ENCODE measurements at regions not wholly inside any gene's neighbourhood (a gene's known extent, or its start where the extent isn't known, plus 50 kb on each side); places are given as distances from the start of the nearest gene placed in this dataset.

DNA sequence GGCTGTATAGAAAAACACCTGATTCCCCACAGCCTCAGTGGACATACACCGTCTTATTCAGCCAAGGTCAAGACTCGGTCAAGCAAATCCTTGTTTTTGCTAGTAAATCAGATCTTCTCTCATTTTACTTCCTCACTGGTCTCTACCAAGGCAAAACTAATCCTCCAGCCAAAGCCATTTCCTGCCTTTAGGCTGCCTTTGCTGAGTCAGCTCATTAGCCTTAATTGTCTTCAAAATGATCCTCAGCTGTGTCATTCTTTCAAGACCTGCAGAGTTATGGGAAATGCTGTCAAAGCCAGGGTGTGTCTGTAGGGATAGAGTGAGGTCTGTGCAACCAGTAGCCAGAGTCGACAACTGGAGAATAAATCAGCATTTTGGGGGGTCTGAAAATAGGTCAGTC, 107.2 kb upstream of the FAM180A start:
- Histone ChIP-seq H3K9me3 (ENCODE audit: control insufficient read depth in 1 of 2, low read length in 2 of 2) (no peaks in the 10 kb centered on the region), H3K27ac (ENCODE audit: low read depth, low read length) (no peak overlapping the region), H3K4me1 (ENCODE audit: insufficient read depth, low read length) (peaks cover 6% of the 10 kb centered on the region), H3K27me3 (ENCODE audit: insufficient read depth, low read length) (no peaks in the 10 kb centered on the region), H3K4me3 (ENCODE audit: low read length in 2 of 2) (no peak overlapping the region), H3K36me3 (ENCODE audit: insufficient read depth, low read length) (no peaks in the 10 kb centered on the region)
- no peak for DNase-seq
- peak overlapping the region in 1 of 7 donors; percentile 5 for H3K27ac Mint-ChIP-seq
- peaks cover 3 to 6% (median 5%) of the 10 kb centered on the region in 4 donors for H3K4me1 Mint-ChIP-seq
- POLR2A ChIA-PET (ENCODE audit: partially characterized antibody), result no interaction called here
- H3K4me3 Mint-ChIP-seq, result no peak overlapping the region
- intact Hi-C loops (cut with micrococcal nuclease), result no loop called here
- CTCF ChIA-PET (ENCODE audit: partially characterized antibody), result no interaction called here
- H3K27me3 Mint-ChIP-seq, result peaks cover 0 to 3% of the 10 kb centered on the region in 2 donors
- peaks cover 0 to 7% (median 0%) of the 10 kb centered on the region in 8 donors for H3K9me3 Mint-ChIP-seq
- H3K36me3 Mint-ChIP-seq, result no peaks in the 10 kb centered on the region

DNA sequence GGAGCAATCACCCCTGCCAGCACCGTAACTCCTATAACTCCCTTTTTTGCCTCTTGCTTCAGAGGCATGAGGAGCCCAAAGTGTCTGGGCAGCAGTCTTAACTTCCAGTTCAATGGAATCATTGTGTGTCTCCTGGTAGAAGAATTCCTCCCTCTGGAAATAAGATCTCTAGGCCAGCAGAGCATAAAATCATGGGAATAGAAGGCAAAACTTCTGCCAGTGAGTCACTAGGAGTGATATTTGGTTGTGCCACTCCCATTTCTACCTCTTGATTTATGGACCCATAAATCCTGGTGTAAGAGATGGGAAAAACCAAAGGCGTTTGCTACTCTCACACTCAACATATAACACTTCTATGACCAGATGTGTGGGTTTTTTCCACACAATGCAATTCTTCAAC, 104.9 kb upstream of the FAM180A start:
- Mint-ChIP-seq H3K4me3 (no peak overlapping the region), H3K9me3 (peaks cover 0 to 9% (median 0%) of the 10 kb centered on the region in 8 donors), H3K36me3 (no peaks in the 10 kb centered on the region), H3K27me3 (peaks cover 0 to 3% of the 10 kb centered on the region in 2 donors), H3K4me1 (peaks cover 3 to 6% (median 5%) of the 10 kb centered on the region in 4 donors), H3K27ac (peak overlapping the region in 1 of 7 donors; percentile 62)
- H3K36me3 ChIP-seq (ENCODE audit: insufficient read depth, low read length), result no peaks in the 10 kb centered on the region
- no peaks in the 10 kb centered on the region for H3K9me3 ChIP-seq (ENCODE audit: control insufficient read depth in 1 of 2, low read length in 2 of 2)
- ChIA-PET POLR2A (ENCODE audit: partially characterized antibody) (no interaction called here), CTCF (ENCODE audit: partially characterized antibody) (no interaction called here)
- H3K27me3 ChIP-seq (ENCODE audit: insufficient read depth, low read length), result no peaks in the 10 kb centered on the region
- intact Hi-C loops (cut with micrococcal nuclease), result no loop called here
- no peak overlapping the region for H3K27ac ChIP-seq (ENCODE audit: low read depth, low read length)
- peaks cover 6% of the 10 kb centered on the region for H3K4me1 ChIP-seq (ENCODE audit: insufficient read depth, low read length)
- H3K4me3 ChIP-seq (ENCODE audit: low read length in 2 of 2), result no peak overlapping the region
- DNase-seq, result no peak

DNA sequence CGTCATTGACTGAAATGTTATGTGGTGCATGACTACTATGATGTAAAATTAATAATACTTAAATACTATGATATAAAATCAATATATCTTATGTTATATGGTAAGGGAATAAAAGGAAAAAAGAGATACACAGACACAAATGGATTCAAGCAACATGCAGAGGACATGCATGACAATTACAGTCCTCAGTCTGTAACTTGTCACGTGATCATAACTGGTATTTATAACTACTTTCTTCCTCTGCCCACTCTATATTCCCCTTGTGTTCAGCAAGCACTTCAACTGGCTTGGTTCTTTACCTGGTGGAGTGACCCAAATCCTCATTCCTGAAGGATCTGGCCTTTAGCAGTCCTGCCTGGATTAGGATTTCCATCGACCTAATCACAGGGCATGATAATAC, 104.4 kb upstream of the FAM180A start:
- H3K36me3 Mint-ChIP-seq, result no peaks in the 10 kb centered on the region

DNA sequence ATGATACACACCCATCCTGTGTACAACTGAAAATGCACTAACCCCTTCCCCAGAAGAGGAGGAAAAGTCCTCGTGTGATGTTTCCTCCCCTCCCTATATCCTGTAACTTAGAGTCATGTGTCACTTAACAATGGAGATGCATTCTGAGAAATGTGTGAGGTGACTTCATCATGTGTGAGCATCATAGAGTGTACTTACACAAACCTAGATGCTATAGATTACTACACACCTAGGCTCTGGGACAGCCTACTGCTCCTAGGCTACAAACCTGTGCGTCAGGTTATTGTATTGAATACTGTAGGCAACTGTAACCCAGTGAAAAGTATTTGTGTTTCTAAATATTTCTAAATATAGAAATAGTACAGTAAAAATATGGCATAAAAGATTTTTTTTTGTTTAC, 98.6 kb upstream of the FAM180A start:
- intact Hi-C loops (cut with micrococcal nuclease), result no loop called here
- Mint-ChIP-seq H3K27ac (peak overlapping the region in 1 of 7 donors; percentile 72), H3K27me3 (no peaks in the 10 kb centered on the region), H3K4me1 (peaks cover 1 to 25% (median 9%) of the 10 kb centered on the region in 4 donors), H3K36me3 (no peaks in the 10 kb centered on the region), H3K4me3 (no peak overlapping the region), H3K9me3 (peaks cover 0 to 6% (median 0%) of the 10 kb centered on the region in 8 donors)
- H3K27me3 ChIP-seq (ENCODE audit: insufficient read depth, low read length), result no peaks in the 10 kb centered on the region
- no peak overlapping the region for H3K4me3 ChIP-seq (ENCODE audit: low read length in 2 of 2)
- no peak overlapping the region for H3K27ac ChIP-seq (ENCODE audit: low read depth, low read length)
- no peaks in the 10 kb centered on the region for H3K36me3 ChIP-seq (ENCODE audit: insufficient read depth, low read length)
- DNase-seq, result no peak
- ChIA-PET CTCF (ENCODE audit: partially characterized antibody) (no interaction called here), POLR2A (ENCODE audit: partially characterized antibody) (no interaction called here)
- no peaks in the 10 kb centered on the region for H3K9me3 ChIP-seq (ENCODE audit: control insufficient read depth in 1 of 2, low read length in 2 of 2)
- no peaks in the 10 kb centered on the region for H3K4me1 ChIP-seq (ENCODE audit: insufficient read depth, low read length)

More for the DNA sequence above, 104.4 kb upstream of the FAM180A start:
- DNase-seq, result no peak
- POLR2A ChIA-PET (ENCODE audit: partially characterized antibody), result no interaction called here
- Histone ChIP-seq H3K27me3 (ENCODE audit: insufficient read depth, low read length) (no peaks in the 10 kb centered on the region), H3K4me3 (ENCODE audit: low read length in 2 of 2) (no peak overlapping the region), H3K36me3 (ENCODE audit: insufficient read depth, low read length) (no peaks in the 10 kb centered on the region), H3K27ac (ENCODE audit: low read depth, low read length) (no peak overlapping the region), H3K9me3 (ENCODE audit: control insufficient read depth in 1 of 2, low read length in 2 of 2) (no peaks in the 10 kb centered on the region), H3K4me1 (ENCODE audit: insufficient read depth, low read length) (peaks cover 6% of the 10 kb centered on the region)
- intact Hi-C loops (cut with micrococcal nuclease), result no loop called here
- H3K27ac Mint-ChIP-seq, result no peak overlapping the region
- H3K9me3 Mint-ChIP-seq, result peaks cover 0 to 9% (median 0%) of the 10 kb centered on the region in 8 donors
- peaks cover 0 to 3% of the 10 kb centered on the region in 2 donors for H3K27me3 Mint-ChIP-seq
- H3K4me3 Mint-ChIP-seq, result no peak overlapping the region
- CTCF ChIA-PET (ENCODE audit: partially characterized antibody), result no interaction called here
- H3K4me1 Mint-ChIP-seq, result peaks cover 3 to 6% (median 5%) of the 10 kb centered on the region in 4 donors

DNA sequence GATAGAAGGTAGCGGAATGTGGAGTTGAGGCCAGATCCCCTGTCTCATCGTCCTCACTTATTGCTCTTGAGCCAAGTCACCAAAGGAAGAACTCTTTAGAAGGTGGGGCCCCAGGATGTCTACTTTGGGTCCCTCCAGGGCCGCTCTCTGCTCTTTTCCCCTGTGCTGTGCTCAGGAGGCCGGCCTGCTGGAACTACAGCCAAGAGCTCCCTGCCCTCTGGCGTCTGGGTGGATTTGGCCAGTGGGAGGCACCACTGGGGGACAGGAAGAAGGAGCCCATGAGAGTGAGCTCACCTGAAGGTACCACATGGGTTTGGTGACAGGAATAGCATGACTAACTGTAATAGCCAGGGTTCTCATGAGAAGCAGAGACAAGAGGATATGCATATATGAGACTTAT, 97.7 kb upstream of the FAM180A start:
- Histone ChIP-seq H3K36me3 (ENCODE audit: insufficient read depth, low read length) (no peaks in the 10 kb centered on the region), H3K9me3 (ENCODE audit: control insufficient read depth in 1 of 2, low read length in 2 of 2) (no peaks in the 10 kb centered on the region), H3K4me1 (ENCODE audit: insufficient read depth, low read length) (no peaks in the 10 kb centered on the region), H3K27me3 (ENCODE audit: insufficient read depth, low read length) (no peaks in the 10 kb centered on the region), H3K27ac (ENCODE audit: low read depth, low read length) (no peak overlapping the region), H3K4me3 (ENCODE audit: low read length in 2 of 2) (no peak overlapping the region)
- POLR2A ChIA-PET (ENCODE audit: partially characterized antibody), result interaction anchor here (1.9 kb wide), 1 partner anchor 12 kb away, joined by 5 read pairs; no protein-coding TSS in a partner anchor
- DNase-seq, result no peak
- Mint-ChIP-seq H3K27ac (peak overlapping the region in 3 of 7 donors; percentile 21 to 69 (median 59)), H3K4me3 (no peak overlapping the region), H3K36me3 (no peaks in the 10 kb centered on the region), H3K4me1 (peaks cover 1 to 27% (median 14%) of the 10 kb centered on the region in 4 donors), H3K9me3 (peaks cover 0 to 2% (median 0%) of the 10 kb centered on the region in 8 donors), H3K27me3 (no peaks in the 10 kb centered on the region)
- CTCF ChIA-PET (ENCODE audit: partially characterized antibody), result no interaction called here
- intact Hi-C loops (cut with micrococcal nuclease), result no loop called here

DNA sequence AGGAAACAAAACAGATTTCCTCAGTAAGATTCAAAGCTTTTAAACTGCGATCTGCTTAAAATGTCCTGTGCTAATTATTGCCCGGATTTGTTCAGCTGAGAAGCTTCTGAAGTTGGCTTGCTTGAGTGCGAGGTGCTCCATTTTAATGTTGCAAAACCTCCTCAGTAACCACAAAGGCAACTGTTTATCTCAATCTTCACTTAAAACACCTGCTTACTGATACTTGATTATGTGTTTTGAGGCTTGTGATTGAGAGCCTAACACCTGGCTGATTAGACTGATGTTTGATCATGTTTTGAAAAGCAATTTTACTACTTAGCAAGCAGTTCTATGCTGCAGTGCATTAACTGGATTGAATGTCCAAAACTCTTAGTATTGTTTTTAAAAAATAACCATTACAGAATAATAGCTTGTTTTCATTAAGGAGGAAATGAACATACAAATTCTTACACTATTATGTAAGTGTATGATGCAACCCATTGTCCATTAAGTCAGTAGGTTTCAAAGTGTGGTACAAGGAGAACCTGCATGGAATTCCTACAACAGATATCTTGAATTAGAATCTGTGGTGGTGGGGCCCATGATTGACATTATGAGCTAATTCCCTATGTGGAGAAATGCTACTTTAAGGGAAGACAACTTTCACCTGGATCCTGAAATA, 96.9 kb upstream of the FAM180A start:
- Mint-ChIP-seq H3K4me1 (peaks cover 1 to 27% (median 15%) of the 10 kb centered on the region in 4 donors), H3K27ac (peak overlapping the region in 2 of 7 donors; percentile 32 to 59), H3K27me3 (no peaks in the 10 kb centered on the region), H3K36me3 (no peaks in the 10 kb centered on the region), H3K9me3 (peaks cover 0 to 2% (median 0%) of the 10 kb centered on the region in 8 donors), H3K4me3 (no peak overlapping the region)
- no peak overlapping the region for H3K27ac ChIP-seq (ENCODE audit: low read depth, low read length)
- intact Hi-C loops (cut with micrococcal nuclease), result no loop called here
- H3K27me3 ChIP-seq (ENCODE audit: insufficient read depth, low read length), result no peaks in the 10 kb centered on the region
- ChIA-PET CTCF (ENCODE audit: partially characterized antibody) (interaction anchor here (1.6 kb wide), 1 partner anchor 45 kb away, joined by 6 read pairs; no protein-coding TSS in a partner anchor), POLR2A (ENCODE audit: partially characterized antibody) (interaction anchor here (1.9 kb wide), 1 partner anchor 11 kb away, joined by 5 read pairs; no protein-coding TSS in a partner anchor)
- H3K4me3 ChIP-seq (ENCODE audit: low read length in 2 of 2), result no peak overlapping the region
- no peaks in the 10 kb centered on the region for H3K9me3 ChIP-seq (ENCODE audit: control insufficient read depth in 1 of 2, low read length in 2 of 2)
- H3K4me1 ChIP-seq (ENCODE audit: insufficient read depth, low read length), result no peaks in the 10 kb centered on the region
- H3K36me3 ChIP-seq (ENCODE audit: insufficient read depth, low read length), result no peaks in the 10 kb centered on the region
- DNase-seq, result no peak

DNA sequence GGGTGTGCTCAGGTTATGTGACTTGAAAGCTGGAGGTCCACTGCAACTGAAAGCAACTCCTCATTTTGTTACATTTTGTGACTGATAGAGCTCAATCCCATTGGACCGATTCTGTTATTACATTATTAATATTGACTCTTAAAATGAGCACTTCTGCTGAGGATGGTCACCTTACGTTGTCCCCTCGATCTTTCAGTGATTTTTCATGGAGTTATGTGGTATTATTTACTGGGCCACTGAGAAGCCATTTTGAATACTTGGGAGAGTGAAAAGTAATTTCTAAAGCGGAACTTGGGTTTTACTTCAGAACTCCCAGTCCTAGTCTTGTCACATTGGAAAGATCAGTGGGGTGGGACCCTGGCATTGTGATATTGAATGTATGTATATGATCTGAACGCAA, 96.3 kb upstream of the FAM180A start:
- peaks cover 1 to 27% (median 15%) of the 10 kb centered on the region in 4 donors for H3K4me1 Mint-ChIP-seq
- H3K9me3 ChIP-seq (ENCODE audit: control insufficient read depth in 1 of 2, low read length in 2 of 2), result no peaks in the 10 kb centered on the region

More for the DNA sequence above, 96.3 kb upstream of the FAM180A start:
- Histone ChIP-seq H3K27me3 (ENCODE audit: insufficient read depth, low read length) (no peaks in the 10 kb centered on the region), H3K4me1 (ENCODE audit: insufficient read depth, low read length) (no peaks in the 10 kb centered on the region), H3K27ac (ENCODE audit: low read depth, low read length) (no peak overlapping the region), H3K4me3 (ENCODE audit: low read length in 2 of 2) (no peak overlapping the region), H3K36me3 (ENCODE audit: insufficient read depth, low read length) (no peaks in the 10 kb centered on the region)
- Mint-ChIP-seq H3K9me3 (peaks cover 0 to 2% (median 0%) of the 10 kb centered on the region in 8 donors), H3K27ac (peak overlapping the region in 2 of 7 donors; percentile 25 to 32), H3K36me3 (no peaks in the 10 kb centered on the region), H3K27me3 (no peaks in the 10 kb centered on the region), H3K4me3 (no peak overlapping the region)
- ChIA-PET POLR2A (ENCODE audit: partially characterized antibody) (interaction anchor here (1.9 kb wide), 1 partner anchor 10 kb away, joined by 5 read pairs; no protein-coding TSS in a partner anchor), CTCF (ENCODE audit: partially characterized antibody) (interaction anchor here (0.7 to 1.6 kb wide), 2 partner anchors 10 to 44 kb away, joined by 3 to 6 read pairs; no protein-coding TSS in a partner anchor)
- intact Hi-C loops (cut with micrococcal nuclease), result no loop called here
- no peak for DNase-seq
